ENCODE measurements at regions not wholly inside any gene's neighbourhood (a gene's known extent, or its start where the extent isn't known, plus 50 kb on each side); places are given as distances from the start of the nearest gene placed in this dataset.
"Not testable (repeated sequence)": the region's sequence is repeated elsewhere in the genome, so short reads cannot be mapped to it uniquely, and the experiment has no call there.

- H3F3A ChIP-seq (ENCODE audit: insufficient read depth, low read depth); H3K4me3 ChIP-seq; H3K4me1 ChIP-seq (replicated peaks; ENCODE audit: insufficient read depth); H3K79me2 ChIP-seq (ENCODE audit: low read depth); H3K36me3 ChIP-seq (ENCODE audit: low read depth); H3K27ac ChIP-seq; H3K9me2 ChIP-seq (ENCODE audit: insufficient read depth); H3K9me3 ChIP-seq (ENCODE audit: insufficient read depth, low read depth); POLR2A ChIA-PET (ENCODE audit: unreplicated experiment); H2AFZ ChIP-seq; intact Hi-C loops (cut with micrococcal nuclease; ENCODE audit: unreplicated experiment); BruUV-seq (replicated peaks); H3K4me2 ChIP-seq; H4K20me1 ChIP-seq (ENCODE audit: insufficient read depth); CTCF ChIA-PET: not testable (repeated sequence)
- peak in 1 of 2 experiments; percentile 23 for DNase-seq
- H3K27me3 ChIP-seq (ENCODE audit: insufficient read depth, low read depth): peaks cover 13% of the 10 kb centered on the region
Observed at GRCh38 chr15:20253047-20253615, 288.5 kb downstream of the GOLGA6L6 start.

- intact Hi-C loops (cut with micrococcal nuclease; ENCODE audit: unreplicated experiment); H3F3A ChIP-seq (ENCODE audit: insufficient read depth, low read depth); H3K27me3 ChIP-seq (ENCODE audit: insufficient read depth, low read depth); H3K79me2 ChIP-seq (ENCODE audit: low read depth); H4K20me1 ChIP-seq (ENCODE audit: insufficient read depth); H3K4me2 ChIP-seq; H3K4me3 ChIP-seq; H3K9me3 ChIP-seq (ENCODE audit: insufficient read depth, low read depth); H3K4me1 ChIP-seq (replicated peaks; ENCODE audit: insufficient read depth); H3K36me3 ChIP-seq (ENCODE audit: low read depth); H3K9me2 ChIP-seq (ENCODE audit: insufficient read depth); BruUV-seq (replicated peaks); DNase-seq; POLR2A ChIA-PET (ENCODE audit: unreplicated experiment); H3K27ac ChIP-seq; CTCF ChIA-PET; H2AFZ ChIP-seq: not testable (repeated sequence)
Observed at GRCh38 chr15:20252040-20252439, 289.6 kb downstream of the GOLGA6L6 start.

GRCh38 chr15:20251214-20252005 lies 290.2 kb downstream of the GOLGA6L6 start:
- CTCF ChIA-PET; H3K4me3 ChIP-seq; H3F3A ChIP-seq (ENCODE audit: insufficient read depth, low read depth); H3K27ac ChIP-seq; H3K79me2 ChIP-seq (ENCODE audit: low read depth); DNase-seq; H2AFZ ChIP-seq; H3K9me2 ChIP-seq (ENCODE audit: insufficient read depth); H3K36me3 ChIP-seq (ENCODE audit: low read depth); H3K4me2 ChIP-seq; POLR2A ChIA-PET (ENCODE audit: unreplicated experiment); H3K9me3 ChIP-seq (ENCODE audit: insufficient read depth, low read depth); intact Hi-C loops (cut with micrococcal nuclease; ENCODE audit: unreplicated experiment); H4K20me1 ChIP-seq (ENCODE audit: insufficient read depth); H3K4me1 ChIP-seq (replicated peaks; ENCODE audit: insufficient read depth); BruUV-seq (replicated peaks): not testable (repeated sequence)
- H3K27me3 ChIP-seq (ENCODE audit: insufficient read depth, low read depth): peaks cover 10% of the 10 kb centered on the region; the same call in 1 of the 2 replicates

GRCh38 chr15:20250206-20250605 lies 291.4 kb downstream of the GOLGA6L6 start:
- not testable (repeated sequence) for BruUV-seq (replicated peaks); H3K9me3 ChIP-seq (ENCODE audit: insufficient read depth, low read depth); H3K9me2 ChIP-seq (ENCODE audit: insufficient read depth)

GRCh38 chr15:20249677-20249970 lies 292.0 kb downstream of the GOLGA6L6 start:
- H2AFZ ChIP-seq; H3K4me3 ChIP-seq; BruUV-seq (replicated peaks); H3K9me3 ChIP-seq (ENCODE audit: insufficient read depth, low read depth); intact Hi-C loops (cut with micrococcal nuclease; ENCODE audit: unreplicated experiment); H3K9me2 ChIP-seq (ENCODE audit: insufficient read depth); H3K4me1 ChIP-seq (replicated peaks; ENCODE audit: insufficient read depth); H3K4me2 ChIP-seq; H3K36me3 ChIP-seq (ENCODE audit: low read depth); POLR2A ChIA-PET (ENCODE audit: unreplicated experiment); H3F3A ChIP-seq (ENCODE audit: insufficient read depth, low read depth); H3K79me2 ChIP-seq (ENCODE audit: low read depth); CTCF ChIA-PET; DNase-seq; H4K20me1 ChIP-seq (ENCODE audit: insufficient read depth); H3K27ac ChIP-seq: not testable (repeated sequence)
- peaks cover 16% of the 10 kb centered on the region for H3K27me3 ChIP-seq (ENCODE audit: insufficient read depth, low read depth)

More at GRCh38 chr15:20250206-20250605, 291.4 kb downstream of the GOLGA6L6 start:
- intact Hi-C loops (cut with micrococcal nuclease; ENCODE audit: unreplicated experiment); H3K4me2 ChIP-seq; H3F3A ChIP-seq (ENCODE audit: insufficient read depth, low read depth); H3K79me2 ChIP-seq (ENCODE audit: low read depth); H3K36me3 ChIP-seq (ENCODE audit: low read depth); H3K4me3 ChIP-seq; POLR2A ChIA-PET (ENCODE audit: unreplicated experiment); H4K20me1 ChIP-seq (ENCODE audit: insufficient read depth); DNase-seq; H3K4me1 ChIP-seq (replicated peaks; ENCODE audit: insufficient read depth); H3K27ac ChIP-seq; H3K27me3 ChIP-seq (ENCODE audit: insufficient read depth, low read depth); CTCF ChIA-PET; H2AFZ ChIP-seq: not testable (repeated sequence)

- peaks cover 27% of the 10 kb centered on the region for H3K27me3 ChIP-seq (ENCODE audit: insufficient read depth, low read depth)
- H4K20me1 ChIP-seq (ENCODE audit: insufficient read depth); H3K4me1 ChIP-seq (replicated peaks; ENCODE audit: insufficient read depth); POLR2A ChIA-PET (ENCODE audit: unreplicated experiment); H3K4me3 ChIP-seq; H3K36me3 ChIP-seq (ENCODE audit: low read depth); H3K9me3 ChIP-seq (ENCODE audit: insufficient read depth, low read depth); H3K4me2 ChIP-seq; BruUV-seq (replicated peaks); H3K9me2 ChIP-seq (ENCODE audit: insufficient read depth); H2AFZ ChIP-seq; CTCF ChIA-PET; DNase-seq; H3K79me2 ChIP-seq (ENCODE audit: low read depth); intact Hi-C loops (cut with micrococcal nuclease; ENCODE audit: unreplicated experiment); H3K27ac ChIP-seq; H3F3A ChIP-seq (ENCODE audit: insufficient read depth, low read depth): not testable (repeated sequence)
Observed at GRCh38 chr15:20248434-20248833, 293.2 kb downstream of the GOLGA6L6 start.

- POLR2A ChIA-PET (ENCODE audit: unreplicated experiment); BruUV-seq (replicated peaks); H3K9me3 ChIP-seq (ENCODE audit: insufficient read depth, low read depth): not testable (repeated sequence)
Observed at GRCh38 chr15:20247137-20247536, 294.5 kb downstream of the GOLGA6L6 start.

More at GRCh38 chr15:20247137-20247536, 294.5 kb downstream of the GOLGA6L6 start:
- CTCF ChIA-PET; H2AFZ ChIP-seq; H3K27ac ChIP-seq; intact Hi-C loops (cut with micrococcal nuclease; ENCODE audit: unreplicated experiment); H3F3A ChIP-seq (ENCODE audit: insufficient read depth, low read depth); H3K36me3 ChIP-seq (ENCODE audit: low read depth); H3K4me2 ChIP-seq; H3K9me2 ChIP-seq (ENCODE audit: insufficient read depth); H3K4me1 ChIP-seq (replicated peaks; ENCODE audit: insufficient read depth); H3K4me3 ChIP-seq; H3K79me2 ChIP-seq (ENCODE audit: low read depth); DNase-seq; H4K20me1 ChIP-seq (ENCODE audit: insufficient read depth): not testable (repeated sequence)
- peaks cover 27% of the 10 kb centered on the region for H3K27me3 ChIP-seq (ENCODE audit: insufficient read depth, low read depth)
